ENCODE measurements at regions not wholly inside any gene's neighbourhood (a gene's known extent, or its start where the extent isn't known, plus 50 kb on each side); places are given as distances from the start of the nearest gene placed in this dataset.

- DNase-seq, result no peak
Observed at GRCh38 chr12:11946161-11946560, 124.6 kb upstream of the BCL2L14 start.

GRCh38 chr12:11947213-11947612 is 123.5 kb upstream of the BCL2L14 start:
- no peak for DNase-seq

GRCh38 chr12:11949738-11950411 is 120.9 kb upstream of the BCL2L14 start:
- no peak for DNase-seq

- DNase-seq, result no peak
Observed at GRCh38 chr12:11951209-11951608, 119.5 kb upstream of the BCL2L14 start.

- DNase-seq, result no peak
Observed at GRCh38 chr12:11953523-11953922, 117.2 kb upstream of the BCL2L14 start.

- no peak for DNase-seq
Observed at GRCh38 chr12:11954181-11954580, 116.6 kb upstream of the BCL2L14 start.

- DNase-seq, result peak; percentile 22 to 26
Observed at GRCh38 chr12:11958221-11959091, 112.3 kb upstream of the BCL2L14 start.

- DNase-seq, result no peak
Observed at GRCh38 chr12:11959117-11959823, 111.5 kb upstream of the BCL2L14 start.

- no peak for DNase-seq
Observed at GRCh38 chr12:11960646-11961045, 110.1 kb upstream of the BCL2L14 start.

- no peak for DNase-seq
Observed at GRCh38 chr12:11961686-11962085, 109.1 kb upstream of the BCL2L14 start.

GRCh38 chr12:11962860-11963259 is 107.9 kb upstream of the BCL2L14 start:
- DNase-seq, result no peak

- no peak for DNase-seq
Observed at GRCh38 chr12:11963841-11964471, 106.8 kb upstream of the BCL2L14 start.

- DNase-seq, result no peak
Observed at GRCh38 chr12:11965258-11965910, 105.4 kb upstream of the BCL2L14 start.

- no peak for DNase-seq
Observed at GRCh38 chr12:11967376-11968047, 103.2 kb upstream of the BCL2L14 start.

- no peak for DNase-seq
Observed at GRCh38 chr12:11968048-11968383, 102.7 kb upstream of the BCL2L14 start.

GRCh38 chr12:11968516-11968915 is 102.2 kb upstream of the BCL2L14 start:
- no peak for DNase-seq

GRCh38 chr12:11969437-11970154 is 101.1 kb upstream of the BCL2L14 start:
- no peak for DNase-seq

GRCh38 chr12:11970155-11970520 is 100.6 kb upstream of the BCL2L14 start:
- no peak for DNase-seq

GRCh38 chr12:11973396-11973795 is 97.3 kb upstream of the BCL2L14 start:
- no peak for DNase-seq

- DNase-seq, result no peak
Observed at GRCh38 chr12:11976005-11976404, 94.7 kb upstream of the BCL2L14 start.

- no peak for DNase-seq
Observed at GRCh38 chr12:11978726-11979384, 91.9 kb upstream of the BCL2L14 start.
